HG03571 (cell line): ENCODE measurements at regions not wholly inside any gene's neighbourhood (a gene's known extent, or its start where the extent isn't known, plus 50 kb on each side); places are given as distances from the start of the nearest gene placed in this dataset.

Experiments used
- ATAC-seq: cut with Tn5 transposase; IDR thresholded peaks from one replicate; pipeline ENCODE4 v1.9.1; 2021; ENCODE audit not compliant: unreplicated experiment

GRCh38 chr18:60445341-60445740 lies 72.8 kb upstream of the MC4R start:
- ATAC-seq = no peak

- ATAC-seq = no peak
These were observed 74.2 kb upstream of the MC4R start for GRCh38 chr18:60446821-60447220.

- ATAC-seq = no peak
These were observed 76.1 kb upstream of the MC4R start for GRCh38 chr18:60448487-60449267.

GRCh38 chr18:60452421-60452820 lies 79.8 kb upstream of the MC4R start:
- ATAC-seq = no peak

GRCh38 chr18:60466677-60467076 lies 94.1 kb upstream of the MC4R start:
- no peak for ATAC-seq

DNA sequence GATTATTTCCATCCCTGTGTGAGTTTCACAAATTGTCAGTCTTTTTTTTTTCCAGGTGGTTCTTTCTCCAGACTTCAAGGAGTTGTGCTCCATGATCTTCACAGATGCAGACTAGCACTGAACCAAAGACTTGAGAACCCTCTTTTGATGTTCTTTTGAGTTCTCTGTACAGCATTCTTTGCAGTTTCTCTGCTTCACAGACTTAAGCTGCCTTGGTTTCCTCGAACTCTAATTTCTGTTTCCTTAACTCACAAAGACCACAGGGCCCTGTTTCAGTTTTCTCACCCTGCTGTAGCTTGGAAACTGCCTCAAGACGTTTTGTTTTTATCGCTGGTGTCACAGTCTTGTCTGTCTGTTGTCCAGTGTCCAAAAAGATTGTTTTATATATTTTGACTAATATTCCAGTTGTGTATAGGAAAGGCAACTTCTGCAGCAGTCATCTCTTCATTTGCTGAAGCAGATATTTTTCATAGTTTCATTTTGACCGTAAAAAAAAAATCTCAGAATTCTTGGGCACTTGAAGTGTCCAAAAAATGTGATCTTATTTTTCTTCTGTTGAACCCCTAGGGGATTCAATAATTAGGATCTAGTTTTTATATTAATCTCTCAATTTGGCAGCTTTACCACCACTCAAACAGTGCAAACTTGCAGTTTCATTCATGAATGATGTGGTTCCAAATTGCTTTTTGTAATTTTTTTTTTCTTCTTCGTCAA lies 97.0 kb upstream of the MC4R start:
- no peak for ATAC-seq

DNA sequence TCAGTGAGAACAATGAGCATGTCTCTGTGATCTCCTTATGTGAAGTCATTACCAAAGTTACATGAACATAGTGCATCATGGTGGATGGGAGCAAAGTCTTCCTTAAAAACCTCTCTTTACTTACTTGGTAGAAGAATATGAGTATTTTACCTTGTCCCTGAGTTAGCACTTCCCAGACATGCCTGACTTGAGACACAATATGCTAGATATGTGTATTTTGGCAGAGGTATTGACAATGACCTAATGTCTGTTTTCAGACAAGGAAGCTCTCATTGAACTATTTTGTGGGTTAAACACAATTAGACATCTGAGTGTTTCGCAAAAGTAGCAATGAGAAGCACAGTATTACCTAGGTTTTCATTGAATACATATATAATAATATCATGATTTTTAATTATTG lies 99.1 kb upstream of the MC4R start:
- ATAC-seq = no peak

- no peak for ATAC-seq
These were observed 112.6 kb upstream of the MC4R start for GRCh38 chr18:60485201-60485600.

DNA sequence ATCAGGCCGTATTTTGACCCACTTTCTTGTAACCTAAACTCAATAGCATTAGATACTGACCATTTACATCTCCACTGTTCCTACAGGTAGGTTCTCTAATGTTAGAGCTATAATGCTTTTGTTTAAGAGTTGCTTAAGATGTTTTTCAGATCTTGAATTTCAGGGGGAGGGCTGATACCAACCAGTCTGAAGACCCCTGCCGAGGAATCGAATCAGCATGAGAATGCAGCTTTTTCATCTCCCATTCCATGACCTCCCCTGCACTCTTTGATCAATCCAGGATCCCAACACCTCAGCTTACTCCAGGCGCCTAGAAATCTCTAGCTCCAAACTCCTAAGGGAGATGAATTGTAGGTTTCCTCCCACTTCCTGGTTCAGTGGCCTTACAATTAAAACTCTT lies 120.5 kb upstream of the MC4R start:
- ATAC-seq = no peak

GRCh38 chr18:60499675-60500074 lies 127.1 kb upstream of the MC4R start:
- no peak for ATAC-seq

DNA sequence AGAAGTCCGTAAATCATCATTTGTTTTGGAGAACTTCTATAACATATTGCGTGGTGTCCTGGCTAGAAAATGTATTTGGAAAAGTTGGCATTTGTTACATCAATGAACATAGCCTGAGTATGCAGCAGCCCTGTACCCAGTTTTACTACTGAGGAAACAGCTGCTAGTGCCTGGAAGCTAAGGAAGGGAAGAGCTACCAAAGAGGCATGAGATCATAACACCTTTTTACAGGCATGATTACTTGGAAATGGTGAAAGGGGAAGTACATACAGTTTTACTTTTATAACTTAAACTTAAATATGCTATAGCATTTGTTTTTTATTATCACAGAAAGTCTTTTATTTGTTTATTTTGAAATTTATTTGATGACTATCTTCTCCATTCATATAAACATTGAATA lies 128.4 kb upstream of the MC4R start:
- ATAC-seq = no peak

DNA sequence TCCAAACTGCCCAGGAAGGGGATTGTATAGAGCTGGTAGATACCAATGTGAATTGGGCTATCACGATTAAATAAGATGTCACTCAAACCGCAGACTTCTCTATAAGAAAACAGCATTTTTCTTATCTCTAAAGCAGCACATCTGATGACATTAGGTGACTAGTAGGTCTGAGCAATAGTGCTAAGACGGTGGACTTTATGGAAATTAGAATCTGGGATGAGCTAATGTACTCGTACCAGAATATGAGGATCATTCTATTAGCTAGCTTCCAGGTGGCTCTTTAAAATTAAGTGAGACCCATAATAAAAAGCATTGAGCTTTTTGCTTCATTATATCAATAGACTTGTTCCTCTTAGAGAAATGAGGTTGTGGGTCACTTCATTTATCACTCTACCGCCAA lies 130.0 kb upstream of the MC4R start:
- no peak for ATAC-seq

GRCh38 chr18:60503199-60503598 lies 130.6 kb upstream of the MC4R start:
- no peak for ATAC-seq

- no peak for ATAC-seq
These were observed 133.6 kb upstream of the MC4R start for GRCh38 chr18:60506190-60506589.

- ATAC-seq = no peak
These were observed 134.1 kb upstream of the MC4R start for GRCh38 chr18:60506682-60507081.

GRCh38 chr18:60508108-60508507 lies 135.5 kb upstream of the MC4R start:
- ATAC-seq = no peak

- no peak for ATAC-seq
These were observed 162.0 kb upstream of the MC4R start for GRCh38 chr18:60534538-60534937.

GRCh38 chr18:60537074-60537473 lies 164.5 kb upstream of the MC4R start:
- no peak for ATAC-seq

DNA sequence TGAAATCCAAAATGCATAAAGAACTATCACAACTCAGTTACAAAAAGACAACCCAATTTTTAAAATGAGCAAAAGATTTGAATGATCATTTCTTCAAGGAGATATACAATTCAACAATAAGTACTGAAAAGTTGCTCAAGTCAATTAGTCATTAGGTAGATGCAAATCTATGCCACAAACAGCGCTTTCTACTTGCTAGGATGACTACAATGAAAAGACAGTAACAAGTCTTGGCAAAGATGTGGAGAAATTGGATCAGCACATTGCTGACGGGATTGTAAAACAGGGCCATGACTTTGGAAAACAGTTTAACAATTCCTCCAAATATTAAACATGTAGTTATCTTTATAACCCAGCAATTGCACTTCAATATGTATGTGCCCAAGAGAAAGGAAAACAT lies 166.3 kb upstream of the MC4R start:
- no peak for ATAC-seq

GRCh38 chr18:60541661-60542060 lies 169.1 kb upstream of the MC4R start:
- no peak for ATAC-seq

GRCh38 chr18:60543646-60544045 lies 171.1 kb upstream of the MC4R start:
- no peak for ATAC-seq

GRCh38 chr18:60549338-60549960 lies 176.9 kb upstream of the MC4R start:
- no peak for ATAC-seq
